ENCODE measurements at regions not wholly inside any gene's neighbourhood (a gene's known extent, or its start where the extent isn't known, plus 50 kb on each side); places are given as distances from the start of the nearest gene placed in this dataset.

- DNase-seq = no peak
These were observed 228.0 kb upstream of the ADAMTS9 start for GRCh38 chr3:64915778-64916177.

- no peak for DNase-seq
These were observed 225.7 kb upstream of the ADAMTS9 start for GRCh38 chr3:64913515-64913914.

GRCh38 chr3:64911138-64911537, 223.3 kb upstream of the ADAMTS9 start:
- no peak for DNase-seq

GRCh38 chr3:64909757-64910467, 222.1 kb upstream of the ADAMTS9 start:
- DNase-seq = no peak

GRCh38 chr3:64909011-64909410, 221.2 kb upstream of the ADAMTS9 start:
- DNase-seq = no peak

- DNase-seq = no peak
These were observed 220.5 kb upstream of the ADAMTS9 start for GRCh38 chr3:64908251-64908685.

GRCh38 chr3:64905906-64906410, 218.2 kb upstream of the ADAMTS9 start:
- no peak for DNase-seq

GRCh38 chr3:64903006-64903405, 215.2 kb upstream of the ADAMTS9 start:
- DNase-seq = no peak

GRCh38 chr3:64901986-64902516, 214.3 kb upstream of the ADAMTS9 start:
- DNase-seq = no peak

GRCh38 chr3:64901522-64901885, 213.7 kb upstream of the ADAMTS9 start:
- DNase-seq = no peak

GRCh38 chr3:64900617-64901521, 213.1 kb upstream of the ADAMTS9 start:
- DNase-seq = no peak

- DNase-seq = no peak
These were observed 212.4 kb upstream of the ADAMTS9 start for GRCh38 chr3:64900156-64900555.

GRCh38 chr3:64898941-64899340, 211.1 kb upstream of the ADAMTS9 start:
- DNase-seq = no peak

GRCh38 chr3:64895991-64896895, 208.4 kb upstream of the ADAMTS9 start:
- DNase-seq = no peak

- no peak for DNase-seq
These were observed 207.5 kb upstream of the ADAMTS9 start for GRCh38 chr3:64895106-64895990.

GRCh38 chr3:64894006-64894405, 206.2 kb upstream of the ADAMTS9 start:
- no peak for DNase-seq

- no peak for DNase-seq
These were observed 205.0 kb upstream of the ADAMTS9 start for GRCh38 chr3:64892671-64893309.

GRCh38 chr3:64891021-64891420, 203.2 kb upstream of the ADAMTS9 start:
- DNase-seq = no peak

GRCh38 chr3:64890466-64890865, 202.7 kb upstream of the ADAMTS9 start:
- peak; percentile 26 for DNase-seq

- no peak for DNase-seq
These were observed 202.2 kb upstream of the ADAMTS9 start for GRCh38 chr3:64890006-64890405.
